ENCODE measurements at regions not wholly inside any gene's neighbourhood (a gene's known extent, or its start where the extent isn't known, plus 50 kb on each side); places are given as distances from the start of the nearest gene placed in this dataset.

- TF ChIP-seq CTCF (IDR thresholded peaks at IDR 0.05) (no peak), POLR2AphosphoS5 (IDR thresholded peaks at IDR 0.05) (no peak), EP300 (IDR thresholded peaks at IDR 0.05) (no peak), POLR2A (IDR thresholded peaks at IDR 0.05) (no peak)
- DNase-seq (no peak), ATAC-seq (ENCODE audit: low FRiP score in 2 of 2) (no peak)
- WGBS, 2 donors = 79 to 83% methylated on average over 3 of the region's 3 CpGs
- H3K4me3 ChIP-seq = no peak overlapping the region
- no peaks in the 10 kb centered on the region for H3K4me1 ChIP-seq
- H3K36me3 ChIP-seq = no peaks in the 10 kb centered on the region
- H3K27ac ChIP-seq = no peak overlapping the region
- no peaks in the 10 kb centered on the region for H3K27me3 ChIP-seq
- no peaks in the 10 kb centered on the region for H3K9me3 ChIP-seq
Observed at GRCh38 chr19:31611046-31611877, 262.0 kb upstream of the TSHZ3 start.

- WGBS, 2 donors = 76 to 77% methylated on average over 6 of the region's 6 CpGs
- Histone ChIP-seq H3K9me3 (no peaks in the 10 kb centered on the region), H3K4me3 (no peak overlapping the region), H3K27me3 (no peaks in the 10 kb centered on the region), H3K27ac (no peak overlapping the region), H3K36me3 (no peaks in the 10 kb centered on the region), H3K4me1 (no peaks in the 10 kb centered on the region)
- TF ChIP-seq POLR2AphosphoS5 (IDR thresholded peaks at IDR 0.05) = no peak
- TF ChIP-seq EP300 (IDR thresholded peaks at IDR 0.05) = no peak
- TF ChIP-seq CTCF (IDR thresholded peaks at IDR 0.05) = no peak
- no peak for TF ChIP-seq POLR2A (IDR thresholded peaks at IDR 0.05)
- no peak for ATAC-seq (ENCODE audit: low FRiP score in 2 of 2)
- no peak for DNase-seq
Observed at GRCh38 chr19:31612873-31613272, 263.6 kb upstream of the TSHZ3 start.

- H3K27ac ChIP-seq = no peak overlapping the region
- no peaks in the 10 kb centered on the region for H3K4me1 ChIP-seq
- TF ChIP-seq CTCF (IDR thresholded peaks at IDR 0.05) (no peak), POLR2AphosphoS5 (IDR thresholded peaks at IDR 0.05) (no peak), POLR2A (IDR thresholded peaks at IDR 0.05) (no peak), EP300 (IDR thresholded peaks at IDR 0.05) (no peak)
- H3K27me3 ChIP-seq = no peaks in the 10 kb centered on the region
- H3K4me3 ChIP-seq = no peak overlapping the region
- no peaks in the 10 kb centered on the region for H3K9me3 ChIP-seq
- H3K36me3 ChIP-seq = no peaks in the 10 kb centered on the region
- DNase-seq (no peak), ATAC-seq (ENCODE audit: low FRiP score in 2 of 2) (peak in 1 of 2 donors; percentile 35)
- WGBS, 2 donors = 67 to 79% methylated on average over 4 of the region's 4 CpGs
Observed at GRCh38 chr19:31613683-31614219, 264.5 kb upstream of the TSHZ3 start.

GRCh38 chr19:31616031-31616430, 266.8 kb upstream of the TSHZ3 start:
- Histone ChIP-seq H3K4me3 (no peak overlapping the region), H3K36me3 (no peaks in the 10 kb centered on the region), H3K27ac (no peak overlapping the region), H3K9me3 (no peaks in the 10 kb centered on the region), H3K27me3 (no peaks in the 10 kb centered on the region), H3K4me1 (no peaks in the 10 kb centered on the region)
- no peak for ATAC-seq (ENCODE audit: low FRiP score in 2 of 2)
- 72 to 73% methylated on average over 3 of the region's 3 CpGs for WGBS, 2 donors
- no peak for DNase-seq
- no peak for TF ChIP-seq CTCF (IDR thresholded peaks at IDR 0.05)
- no peak for TF ChIP-seq EP300 (IDR thresholded peaks at IDR 0.05)
- TF ChIP-seq POLR2AphosphoS5 (IDR thresholded peaks at IDR 0.05) = no peak
- TF ChIP-seq POLR2A (IDR thresholded peaks at IDR 0.05) = no peak

Data from upper lobe of left lung (tissue), 6 donors.